OCI-LY1 (cell line): ENCODE measurements at regions not wholly inside any gene's neighbourhood (a gene's known extent, or its start where the extent isn't known, plus 50 kb on each side); places are given as distances from the start of the nearest gene placed in this dataset.

Experiments used
- H2AFZ ChIP-seq: fragments of 200-600 bp; sonication (generic), shearing (Covaris generic); 2 replicates; pipeline ENCODE4 v1.6.0; 2014; ENCODE audit warnings: antibody characterized with exemption, mild to moderate bottlenecking, low read length
- H3F3A ChIP-seq: fragments of 200-600 bp; sonication (generic), shearing (Covaris generic); 2 replicates; pipeline ENCODE4 v1.6.0; 2014; ENCODE audit warnings: mild to moderate bottlenecking, antibody characterized with exemption, low read length, moderate library complexity; ENCODE audit not compliant: insufficient read depth
- H3K27ac ChIP-seq: fragments of 200-600 bp; sonication (generic); 2 replicates; pipeline ENCODE4 v1.5.1; 2014; ENCODE audit warnings: low read length, mixed run types, mild to moderate bottlenecking, low read depth; ENCODE audit not compliant: poor library complexity, severe bottlenecking
- H3K27me3 ChIP-seq: fragments of 200-600 bp; sonication (generic); 2 replicates; pipeline ENCODE4 v1.6.0; 2014; ENCODE audit warnings: antibody characterized with exemption, mild to moderate bottlenecking, low read length, moderate library complexity; ENCODE audit not compliant: insufficient read depth
- H3K36me3 ChIP-seq: fragments of 200-600 bp; sonication (generic); 2 replicates; pipeline ENCODE4 v1.6.1; 2014; ENCODE audit warnings: mild to moderate bottlenecking, antibody characterized with exemption, low read length, moderate library complexity, mixed read lengths; ENCODE audit not compliant: insufficient read depth
- H3K4me1 ChIP-seq: fragments of 200-600 bp; sonication (generic); 2 replicates; pipeline ENCODE4 v1.5.1; 2014; ENCODE audit warnings: mild to moderate bottlenecking, low read length, moderate library complexity; ENCODE audit not compliant: insufficient read depth, severe bottlenecking
- H3K4me2 ChIP-seq: fragments of 200-600 bp; sonication (generic), shearing (Covaris generic); 2 replicates; pipeline ENCODE4 v1.6.1; 2014; ENCODE audit warnings: low read length
- H3K4me3 ChIP-seq: fragments of 200-600 bp; sonication (generic); 2 replicates; pipeline ENCODE4 v1.5.1; 2014; ENCODE audit warnings: low read length, low read depth, mild to moderate bottlenecking, mixed read lengths; ENCODE audit not compliant: poor library complexity, severe bottlenecking
- H3K79me2 ChIP-seq: fragments of 200-600 bp; shearing (Covaris generic); 2 replicates; pipeline ENCODE4 v1.6.1; 2016; ENCODE audit warnings: mixed run types, low read length, mixed read lengths; ENCODE audit not compliant: insufficient read depth
- H3K9ac ChIP-seq: fragments of 200-600 bp; sonication (generic), shearing (Covaris generic); 2 replicates; pipeline ENCODE4 v1.6.1; 2014; ENCODE audit warnings: mild to moderate bottlenecking, low read length, mixed read lengths
- H3K9me2 ChIP-seq: fragments of 200-600 bp; sonication (generic), shearing (Covaris generic); 2 replicates; pipeline ENCODE4 v1.6.1; 2014; ENCODE audit warnings: low read depth, mild to moderate bottlenecking, low read length, mixed read lengths
- H3K9me3 ChIP-seq: fragments of 200-600 bp; shearing (Covaris generic); 2 replicates; pipeline ENCODE4 v1.6.1; 2014; ENCODE audit warnings: low read length, mixed read lengths
- H4K20me1 ChIP-seq: fragments of 200-600 bp; sonication (generic), shearing (Covaris generic); 2 replicates; pipeline ENCODE4 v1.6.0; 2016; ENCODE audit warnings: mild to moderate bottlenecking, low read length; ENCODE audit not compliant: insufficient read depth
- CTCF ChIP-seq: fragments of 200-600 bp; sonication (generic), shearing (Covaris generic); IDR thresholded peaks from 2 replicates; pipeline ENCODE4 v1.5.1; 2017; ENCODE audit warnings: mild to moderate bottlenecking, antibody characterized with exemption, low read length, moderate library complexity, mixed read lengths
- EZH2 ChIP-seq: fragments of 200-600 bp; sonication (generic), shearing (Covaris generic); IDR thresholded peaks from 2 replicates; pipeline ENCODE4 v1.8.0; 2017; ENCODE audit warnings: borderline replicate concordance, mixed run types, mild to moderate bottlenecking, antibody characterized with exemption, low read length, moderate library complexity, mixed read lengths

GRCh38 chr1:229810140-229810539 is 184.1 kb downstream of the URB2 start:
- H3K9ac ChIP-seq, result no peak overlapping the region
- TF ChIP-seq EZH2 (no peak), CTCF (no peak)
- no peaks in the 10 kb centered on the region for H3K4me1 ChIP-seq
- H4K20me1 ChIP-seq, result no peaks in the 10 kb centered on the region
- no peaks in the 10 kb centered on the region for H3F3A ChIP-seq
- H3K9me3 ChIP-seq, result peaks cover 12% of the 10 kb centered on the region
- no peaks in the 10 kb centered on the region for H3K79me2 ChIP-seq
- no peak overlapping the region for H3K4me3 ChIP-seq
- no peaks in the 10 kb centered on the region for H3K9me2 ChIP-seq
- no peak overlapping the region for H3K27ac ChIP-seq
- no peak overlapping the region for H2AFZ ChIP-seq
- H3K4me2 ChIP-seq, result no peak overlapping the region
- no peaks in the 10 kb centered on the region; the same call in 1 of the 2 replicates for H3K27me3 ChIP-seq
- H3K36me3 ChIP-seq, result no peaks in the 10 kb centered on the region

GRCh38 chr1:229810961-229811360 is 184.9 kb downstream of the URB2 start:
- no peak overlapping the region for H2AFZ ChIP-seq
- H4K20me1 ChIP-seq, result no peaks in the 10 kb centered on the region
- TF ChIP-seq EZH2 (no peak), CTCF (no peak)
- no peaks in the 10 kb centered on the region for H3K36me3 ChIP-seq
- H3K4me3 ChIP-seq, result no peak overlapping the region
- H3F3A ChIP-seq, result no peaks in the 10 kb centered on the region
- no peaks in the 10 kb centered on the region for H3K4me1 ChIP-seq
- H3K27ac ChIP-seq, result no peak overlapping the region
- H3K9ac ChIP-seq, result no peak overlapping the region
- no peak overlapping the region for H3K4me2 ChIP-seq
- no peaks in the 10 kb centered on the region for H3K79me2 ChIP-seq
- no peaks in the 10 kb centered on the region for H3K9me2 ChIP-seq
- no peaks in the 10 kb centered on the region; the same call in 1 of the 2 replicates for H3K27me3 ChIP-seq
- peaks cover 7% of the 10 kb centered on the region for H3K9me3 ChIP-seq

GRCh38 chr1:229812148-229812547 is 186.1 kb downstream of the URB2 start:
- H4K20me1 ChIP-seq, result no peaks in the 10 kb centered on the region
- no peak overlapping the region for H3K4me3 ChIP-seq
- no peak overlapping the region for H3K27ac ChIP-seq
- peaks cover 7% of the 10 kb centered on the region for H3K9me3 ChIP-seq
- no peak overlapping the region for H2AFZ ChIP-seq
- H3K4me1 ChIP-seq, result no peaks in the 10 kb centered on the region
- no peaks in the 10 kb centered on the region; the same call in 1 of the 2 replicates for H3K27me3 ChIP-seq
- H3K79me2 ChIP-seq, result no peaks in the 10 kb centered on the region
- no peak overlapping the region for H3K9ac ChIP-seq
- H3K36me3 ChIP-seq, result no peaks in the 10 kb centered on the region
- no peak for TF ChIP-seq CTCF
- no peak for TF ChIP-seq EZH2
- H3K4me2 ChIP-seq, result no peak overlapping the region
- H3F3A ChIP-seq, result no peaks in the 10 kb centered on the region
- no peaks in the 10 kb centered on the region for H3K9me2 ChIP-seq
